Activated T-cell treated with anti-CD3 and anti-CD28 coated beads for 1 hour (primary cell): ENCODE measurements at regions not wholly inside any gene's neighbourhood (a gene's known extent, or its start where the extent isn't known, plus 50 kb on each side); places are given as distances from the start of the nearest gene placed in this dataset.

Source experiments
- DNase-seq: peaks from one replicate; pipeline ENCODE4 v3.0.0-alpha.2; 2020; ENCODE audit warnings: low read depth

GRCh38 chr16:73882033-73882432 is 414.6 kb upstream of the PSMD7 start:
- no peak for DNase-seq

- DNase-seq, result no peak
Observed at GRCh38 chr16:73879621-73880020, 417.0 kb upstream of the PSMD7 start.

GRCh38 chr16:73878611-73879010 is 418.0 kb upstream of the PSMD7 start:
- no peak for DNase-seq

- no peak for DNase-seq
Observed at GRCh38 chr16:73877150-73877549, 419.5 kb upstream of the PSMD7 start.

- no peak for DNase-seq
Observed at GRCh38 chr16:73875996-73876690, 420.5 kb upstream of the PSMD7 start.

- DNase-seq, result no peak
Observed at GRCh38 chr16:73874324-73874723, 422.3 kb upstream of the PSMD7 start.

GRCh38 chr16:73873643-73874042 is 423.0 kb upstream of the PSMD7 start:
- no peak for DNase-seq

GRCh38 chr16:73872856-73873255 is 423.8 kb upstream of the PSMD7 start:
- no peak for DNase-seq

GRCh38 chr16:73871088-73871733 is 425.4 kb upstream of the PSMD7 start:
- DNase-seq, result no peak

- no peak for DNase-seq
Observed at GRCh38 chr16:73869126-73869525, 427.5 kb upstream of the PSMD7 start.

- DNase-seq, result no peak
Observed at GRCh38 chr16:73864868-73865267, 431.7 kb upstream of the PSMD7 start.

- no peak for DNase-seq
Observed at GRCh38 chr16:73858326-73858725, 438.3 kb upstream of the PSMD7 start.

GRCh38 chr16:73853968-73854367 is 442.6 kb upstream of the PSMD7 start:
- DNase-seq, result no peak

- no peak for DNase-seq
Observed at GRCh38 chr16:73852561-73852960, 444.1 kb upstream of the PSMD7 start.

GRCh38 chr16:73848993-73849392 is 447.6 kb upstream of the PSMD7 start:
- DNase-seq, result no peak

GRCh38 chr16:73847090-73847489 is 449.5 kb upstream of the PSMD7 start:
- DNase-seq, result no peak

GRCh38 chr16:73846356-73846755 is 450.3 kb upstream of the PSMD7 start:
- no peak for DNase-seq

- DNase-seq, result no peak
Observed at GRCh38 chr16:73846007-73846330, 450.6 kb upstream of the PSMD7 start.

GRCh38 chr16:73845238-73846006 is 451.2 kb upstream of the PSMD7 start:
- no peak for DNase-seq

GRCh38 chr16:73840728-73841127 is 455.9 kb upstream of the PSMD7 start:
- DNase-seq, result no peak

GRCh38 chr16:73831220-73831619 is 465.4 kb upstream of the PSMD7 start:
- DNase-seq, result no peak

- DNase-seq, result no peak
Observed at GRCh38 chr16:73823205-73823849, 473.3 kb upstream of the PSMD7 start.
